GM23248 (cell line): ENCODE measurements at regions not wholly inside any gene's neighbourhood (a gene's known extent, or its start where the extent isn't known, plus 50 kb on each side); places are given as distances from the start of the nearest gene placed in this dataset.

Experiments
- EZH2 ChIP-seq: fragments of 200-600 bp; sonication (generic); IDR thresholded peaks from 2 replicates; pipeline ENCODE4 v1.6.1; 2018; ENCODE audit warnings: antibody characterized with exemption, mild to moderate bottlenecking; ENCODE audit not compliant: insufficient read depth, poor library complexity, severe bottlenecking
- EZH2phosphoT487 ChIP-seq: fragments of 200-600 bp; sonication (generic); IDR thresholded peaks from 2 replicates; pipeline ENCODE4 v1.6.1; 2018; ENCODE audit warnings: antibody characterized with exemption, moderate library complexity, mild to moderate bottlenecking, low read depth; ENCODE audit not compliant: insufficient read depth

DNA sequence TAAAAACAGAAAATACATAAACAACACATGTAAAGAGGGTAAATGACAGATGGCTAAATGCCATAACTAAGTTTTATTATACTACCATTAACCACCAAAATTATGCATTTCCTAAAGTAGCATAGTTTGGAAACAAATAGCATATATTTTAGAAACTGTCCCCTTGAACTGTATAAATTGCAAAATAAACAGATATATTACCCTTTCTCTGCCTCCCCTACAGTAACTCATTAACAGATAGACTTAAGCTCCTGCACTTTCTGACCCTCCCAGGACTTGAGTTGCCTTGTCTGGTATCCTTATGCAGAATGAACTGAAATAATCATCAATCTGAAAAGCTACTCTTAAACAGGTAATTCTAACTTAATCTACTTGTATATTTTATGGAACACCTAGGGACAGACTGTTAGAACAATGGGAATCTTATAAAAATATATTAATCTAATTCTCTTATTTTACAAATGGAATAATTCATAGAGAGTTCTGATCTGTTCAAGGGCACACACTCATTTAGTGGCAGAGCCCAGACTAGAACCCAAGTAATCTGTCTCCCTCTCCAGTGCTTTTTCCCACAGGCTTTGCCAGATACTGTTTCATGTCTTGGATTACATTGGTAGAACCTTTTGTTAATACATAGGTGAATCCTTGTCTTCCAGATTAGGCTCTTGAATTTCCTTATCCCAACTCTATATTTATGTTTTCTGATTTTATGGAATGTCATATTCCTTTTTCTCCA, 50.6 kb upstream of the LOC128125822 start:
- no peak for TF ChIP-seq EZH2
- no peak for TF ChIP-seq EZH2phosphoT487
